AG20443 (cell line): ENCODE measurements at regions not wholly inside any gene's neighbourhood (a gene's known extent, or its start where the extent isn't known, plus 50 kb on each side); places are given as distances from the start of the nearest gene placed in this dataset.

Source experiments
- DNase-seq: peaks from one replicate; pipeline ENCODE4 v3.0.0; 2012; ENCODE audit warnings: low spot score, mixed read lengths

DNA sequence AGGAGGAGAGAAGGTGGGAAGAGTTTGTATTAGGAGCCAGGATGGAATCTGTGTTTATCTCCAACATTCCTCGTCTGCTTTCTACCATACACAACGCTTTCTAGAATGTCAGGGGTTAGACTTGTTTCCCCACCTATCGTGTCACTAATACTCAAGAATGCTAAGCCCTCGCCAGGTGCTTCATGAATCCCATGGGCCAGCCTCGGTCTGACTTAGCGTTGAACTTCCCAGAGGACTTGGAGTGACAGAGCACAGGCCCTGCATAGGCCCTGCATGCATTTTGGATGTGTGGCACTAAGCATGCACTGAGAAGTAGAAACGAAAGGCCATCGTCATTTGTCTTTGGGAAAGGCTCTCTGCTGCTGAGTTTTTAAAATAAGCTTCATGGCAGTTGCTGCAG lies 328.7 kb downstream of the NSG2 start:
- DNase-seq = no peak

DNA sequence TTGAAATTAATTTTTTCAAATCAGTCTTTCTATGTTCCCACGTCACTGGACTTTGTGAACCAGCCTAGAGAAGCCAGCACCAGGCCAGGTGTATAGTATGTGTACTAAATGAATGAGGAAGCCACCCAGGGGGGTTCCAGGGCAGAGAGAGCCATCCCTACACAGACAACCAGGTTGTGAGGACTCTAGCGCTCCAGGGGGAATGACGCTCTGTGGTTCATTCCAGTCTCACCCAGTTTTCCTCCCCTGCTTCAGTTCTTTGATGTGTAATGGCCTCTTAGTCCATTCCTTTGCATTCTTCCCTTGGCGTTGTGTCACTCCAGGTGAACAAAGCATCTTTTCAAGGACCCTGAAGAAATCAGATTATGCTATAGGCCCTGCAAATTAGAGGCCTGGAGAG lies 330.6 kb downstream of the NSG2 start:
- DNase-seq = no peak

DNA sequence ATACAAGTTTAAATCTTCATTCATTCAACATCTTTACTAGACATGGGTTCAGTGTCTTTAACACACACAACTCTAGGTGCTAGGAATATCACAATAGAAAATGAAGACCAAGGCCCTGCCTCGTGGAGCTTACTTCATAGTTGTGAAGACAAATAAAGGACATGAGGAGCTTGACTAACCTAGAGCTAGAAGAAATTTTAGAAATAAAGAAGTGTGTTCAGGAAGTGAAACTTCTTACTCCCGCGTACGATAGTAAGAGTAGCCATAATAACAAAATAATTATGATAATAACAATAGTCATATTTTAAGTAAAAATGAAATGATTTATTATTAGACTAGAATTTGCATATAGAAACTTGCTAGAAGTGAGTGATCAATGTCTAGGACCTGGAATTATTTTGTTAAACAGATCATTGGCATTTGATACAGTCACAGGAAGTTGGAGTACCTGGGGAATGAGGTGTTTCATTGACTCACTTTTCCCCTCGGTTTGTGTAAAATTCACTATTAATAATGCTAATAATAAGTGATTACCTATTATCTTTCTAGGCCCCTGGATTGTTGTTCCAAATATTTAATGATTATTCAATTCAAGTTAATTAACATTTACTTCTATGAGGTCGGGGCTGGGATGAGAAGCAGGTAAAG lies 331.3 kb downstream of the NSG2 start:
- no peak for DNase-seq

DNA sequence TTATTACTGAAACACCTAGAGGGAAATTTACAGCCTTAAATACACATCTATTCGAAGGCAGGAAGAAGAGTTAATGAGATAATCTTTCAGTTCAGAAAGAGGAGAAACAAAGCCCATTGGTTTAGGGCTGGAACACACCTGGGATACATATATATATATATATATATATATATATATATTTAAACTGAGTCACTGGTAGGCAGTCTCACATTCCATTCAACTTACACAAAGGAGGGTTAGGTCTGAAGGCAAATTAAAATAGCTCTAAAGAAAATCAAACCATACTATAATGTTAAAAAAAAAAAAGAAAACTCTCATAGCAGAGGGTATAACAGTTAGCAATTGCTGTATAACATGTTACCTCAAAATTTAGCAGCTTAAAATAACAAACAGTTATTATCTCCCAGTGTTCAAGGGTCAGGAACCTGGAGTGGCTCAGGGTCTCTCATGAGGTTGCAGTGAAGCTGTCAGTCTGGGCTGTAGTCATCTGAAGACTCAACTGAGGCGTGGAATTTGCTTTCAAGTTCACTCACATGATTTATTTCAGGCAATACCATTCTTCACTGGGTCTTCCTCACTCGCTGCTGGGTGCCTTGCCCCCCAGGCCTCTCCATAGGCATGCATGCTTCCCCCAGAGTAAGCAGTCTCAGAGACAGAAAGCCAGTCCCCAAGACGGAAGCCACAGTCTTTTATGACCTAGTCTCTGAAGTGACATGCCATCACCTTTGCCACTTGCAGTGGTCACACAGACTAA lies 332.8 kb downstream of the NSG2 start:
- no peak for DNase-seq

DNA sequence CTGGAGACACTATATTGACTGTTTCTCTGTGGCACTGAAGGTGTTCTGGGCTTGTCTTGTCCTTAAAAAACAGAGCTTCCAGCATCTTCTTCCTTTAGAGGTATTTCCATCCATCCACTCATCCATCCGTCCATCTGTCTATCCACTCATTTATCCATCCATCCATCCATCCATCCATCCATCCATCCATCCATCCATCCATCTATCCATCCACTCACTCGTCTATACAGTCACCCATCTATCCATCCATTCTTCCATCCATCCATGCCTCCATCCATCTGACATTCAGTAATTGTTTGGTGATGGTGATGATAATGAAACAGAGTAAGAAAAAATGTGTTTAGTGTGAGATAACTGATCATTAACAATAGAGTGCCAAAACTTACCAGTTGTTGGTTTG lies 334.8 kb downstream of the NSG2 start:
- no peak for DNase-seq

DNA sequence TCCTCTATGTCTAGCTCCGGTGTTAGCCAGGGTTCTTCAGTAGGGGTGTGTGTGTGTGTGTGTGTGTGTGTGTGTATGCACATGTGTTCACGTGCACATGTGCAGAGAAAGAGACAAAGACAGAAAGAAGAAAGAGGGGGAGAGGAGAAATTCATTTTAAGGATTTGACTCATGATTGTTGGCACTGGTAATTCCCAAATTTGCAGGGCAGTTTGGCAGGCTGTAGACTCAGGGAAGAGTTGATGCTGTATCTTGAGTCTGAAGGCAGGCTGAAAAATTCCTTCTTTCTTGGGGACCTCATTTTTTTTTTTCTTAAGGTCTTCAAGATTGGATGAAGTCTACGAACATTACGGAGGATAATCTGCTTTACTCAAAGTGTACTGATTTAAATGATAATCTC lies 335.7 kb downstream of the NSG2 start:
- no peak for DNase-seq

DNA sequence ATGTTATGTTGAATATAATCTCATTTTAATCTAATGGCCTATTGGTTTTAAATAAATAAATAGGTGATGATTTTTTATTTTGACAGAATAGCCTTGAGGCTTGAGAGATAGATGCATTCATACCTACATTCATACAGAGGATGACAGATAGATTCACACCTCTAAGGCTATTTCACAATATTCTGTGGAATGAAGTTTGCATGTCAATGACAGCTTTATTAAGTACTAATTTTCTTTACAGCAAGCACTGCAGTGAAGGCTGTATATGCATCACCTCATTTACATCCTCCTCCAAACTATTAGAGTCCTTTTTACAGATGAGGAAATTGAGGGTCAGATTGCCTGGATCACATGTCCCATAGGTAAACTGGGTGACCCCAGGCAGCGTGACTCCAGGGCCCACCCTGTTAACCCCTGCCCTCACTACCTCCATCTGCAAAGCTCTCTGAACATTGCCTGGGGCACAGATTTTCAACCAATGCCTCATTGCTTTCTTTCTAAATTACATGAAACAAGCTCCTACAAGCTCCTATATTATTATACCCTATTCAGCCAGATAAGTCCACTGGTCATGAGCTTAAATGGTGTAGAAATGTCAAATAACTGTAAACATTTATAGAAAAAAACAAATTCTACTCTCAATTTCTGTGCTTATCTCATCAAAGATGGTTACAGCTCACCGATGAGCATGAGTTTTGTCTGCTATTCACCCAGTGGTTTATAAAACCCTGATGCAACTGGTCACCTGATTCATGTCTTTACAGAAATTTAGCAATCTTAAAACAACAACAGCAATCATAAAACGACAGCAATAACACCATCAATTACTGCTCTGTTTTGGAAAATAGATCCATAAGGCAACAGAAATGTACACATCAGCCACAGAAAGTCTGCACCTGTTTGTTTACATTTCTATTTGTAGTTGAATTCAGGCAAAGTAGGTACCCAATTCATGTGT lies 338.0 kb downstream of the NSG2 start:
- no peak for DNase-seq

DNA sequence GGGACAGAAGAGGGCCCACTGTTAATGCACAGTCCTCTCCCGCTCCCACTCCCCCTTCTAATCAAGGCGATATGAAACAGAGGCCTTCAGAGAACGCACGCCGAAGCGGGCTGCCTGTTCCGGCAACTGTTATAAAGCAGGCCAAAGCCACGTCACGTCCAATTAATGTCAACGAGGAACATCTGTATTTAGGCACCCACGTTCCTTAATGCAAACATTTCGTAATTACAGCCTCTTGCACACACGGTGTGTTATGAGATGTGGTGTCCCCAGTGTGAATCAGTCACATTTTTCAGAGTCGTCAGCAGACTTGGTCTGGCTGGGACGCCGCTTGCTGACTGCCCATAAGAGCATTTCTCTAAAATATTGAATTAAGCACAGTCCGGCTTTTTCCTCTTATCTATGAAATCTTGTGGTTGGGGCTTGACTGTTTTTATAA lies 339.0 kb downstream of the NSG2 start:
- no peak for DNase-seq

DNA sequence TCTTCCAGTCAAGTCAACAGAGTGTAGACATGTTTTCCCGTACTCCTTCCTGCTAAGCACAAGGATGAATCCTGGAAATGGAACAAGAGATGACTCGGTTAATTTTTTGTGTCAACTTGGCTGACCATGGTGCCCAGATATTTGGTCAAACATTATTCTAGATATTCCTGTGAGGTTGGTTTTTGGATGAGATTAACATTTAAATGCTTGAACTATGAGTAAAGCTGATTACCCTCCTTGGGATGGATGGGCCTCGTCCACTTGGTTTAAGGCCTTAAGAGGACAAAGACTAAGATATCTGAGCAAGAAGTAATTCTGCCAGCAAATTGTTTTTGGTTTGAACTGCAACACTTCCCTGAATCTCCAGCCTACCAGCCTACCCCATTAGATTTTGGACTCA lies 338.1 kb upstream of the MSX2 start:
- no peak for DNase-seq

DNA sequence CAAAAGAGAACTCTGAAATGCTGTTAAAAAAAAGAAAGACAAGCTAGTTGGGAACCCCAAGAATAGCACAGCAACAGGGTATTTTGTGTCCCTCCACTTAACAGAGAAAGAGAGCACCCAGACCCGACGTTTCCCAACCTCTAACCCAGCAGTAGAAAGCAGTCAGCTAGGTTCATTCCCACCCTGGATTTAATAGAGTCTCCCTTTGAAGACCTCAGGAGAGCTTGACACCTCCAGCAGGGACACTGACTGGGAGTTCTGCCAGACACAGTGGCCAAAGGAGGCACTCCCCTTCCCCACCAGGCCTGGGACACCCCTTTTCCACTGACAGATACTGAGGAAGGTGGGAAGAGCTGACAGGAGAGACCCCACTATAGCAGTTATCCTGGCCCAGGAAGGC lies 337.5 kb upstream of the MSX2 start:
- DNase-seq = no peak

DNA sequence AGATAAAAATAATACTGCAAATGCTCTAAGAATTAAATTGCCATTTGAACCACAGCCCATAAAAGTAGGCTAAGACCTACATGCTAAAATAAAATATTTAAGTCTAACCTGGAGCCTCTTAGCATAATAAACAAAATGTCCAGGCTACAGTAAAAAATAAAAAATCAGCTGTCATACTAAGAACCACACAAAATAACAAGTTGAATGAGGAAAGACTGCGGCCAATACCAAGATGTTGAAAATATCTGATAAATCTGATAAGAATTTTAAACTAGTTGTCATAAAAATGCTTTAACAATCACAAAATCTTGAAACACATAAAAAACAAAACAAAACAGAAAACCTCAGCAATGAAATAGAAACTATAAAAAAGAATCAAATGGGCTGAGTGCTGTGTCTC lies 336.9 kb upstream of the MSX2 start:
- DNase-seq = no peak

DNA sequence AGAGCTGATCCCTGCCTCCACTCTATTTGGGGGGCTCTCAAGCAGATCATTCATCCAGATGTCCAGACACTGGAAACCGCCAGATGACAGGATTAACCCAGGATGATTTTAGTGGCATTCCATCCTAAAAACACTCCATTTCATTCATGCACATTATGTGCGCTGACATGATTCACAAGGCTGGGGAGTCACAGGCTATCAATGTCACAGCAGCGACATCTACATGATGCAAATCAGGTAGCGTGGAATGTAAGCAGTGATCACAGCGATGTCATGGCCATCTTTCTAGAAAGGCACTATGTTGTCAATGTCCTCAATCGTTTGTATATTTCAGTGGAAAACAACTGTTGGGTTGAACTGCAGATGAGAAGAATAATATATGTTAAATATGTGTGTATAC lies 331.5 kb upstream of the MSX2 start:
- no peak for DNase-seq

DNA sequence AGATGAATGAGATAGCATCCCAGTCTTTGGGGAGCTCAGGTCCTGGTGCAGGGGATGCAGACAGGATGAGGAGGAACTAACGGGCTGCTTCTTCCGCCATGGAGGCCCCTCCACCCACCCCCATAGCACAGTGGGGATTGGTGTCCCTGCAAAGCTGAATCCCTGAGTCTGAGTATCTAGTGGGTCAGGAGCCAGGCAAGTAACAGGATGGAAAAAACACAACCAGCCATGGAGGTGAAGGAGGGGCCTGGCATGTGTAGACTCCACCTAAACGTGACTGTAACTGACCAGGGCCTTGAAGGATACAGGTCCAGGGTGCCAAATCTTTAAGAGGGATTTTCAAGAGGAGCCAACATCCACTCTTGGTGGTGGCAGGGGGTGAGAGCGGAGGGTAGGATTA lies 327.8 kb upstream of the MSX2 start:
- DNase-seq = no peak

DNA sequence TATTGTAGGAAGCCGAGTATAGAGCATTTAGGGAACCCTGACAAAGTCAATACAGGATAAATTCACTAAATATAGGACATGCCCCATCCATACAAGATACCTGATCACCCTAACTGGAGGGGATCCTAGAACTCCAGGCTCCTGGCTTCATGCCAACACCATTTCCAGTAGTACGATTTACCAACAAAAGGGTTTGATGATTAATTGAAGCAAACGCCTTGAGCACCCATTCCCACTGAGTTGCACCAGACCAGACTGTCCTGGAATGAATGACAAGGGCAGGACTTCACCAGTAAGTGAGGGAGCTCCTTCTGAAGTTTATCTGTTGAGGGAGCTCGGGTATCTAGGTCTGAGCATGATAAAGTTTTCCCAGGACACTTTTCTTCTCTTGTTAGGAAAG lies 327.2 kb upstream of the MSX2 start:
- no peak for DNase-seq

DNA sequence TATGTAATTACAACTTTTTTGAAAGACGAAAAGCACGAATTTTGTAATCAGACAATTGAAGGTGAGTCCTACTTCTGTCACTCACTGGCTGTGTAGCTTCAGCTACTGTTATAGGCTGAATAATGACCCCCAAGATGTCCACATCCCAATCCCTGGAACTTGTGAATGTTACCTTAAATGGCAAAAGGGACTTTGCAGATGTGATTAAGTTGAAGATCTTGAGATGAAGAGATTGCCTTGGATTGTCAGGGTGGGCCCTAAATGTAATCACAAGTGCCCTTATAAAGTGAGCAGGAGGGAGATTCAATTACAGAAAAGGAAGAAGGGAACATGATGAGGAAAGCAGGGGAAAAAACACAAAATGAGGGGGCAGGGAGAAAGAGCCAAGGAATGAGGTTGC lies 326.2 kb upstream of the MSX2 start:
- no peak for DNase-seq

DNA sequence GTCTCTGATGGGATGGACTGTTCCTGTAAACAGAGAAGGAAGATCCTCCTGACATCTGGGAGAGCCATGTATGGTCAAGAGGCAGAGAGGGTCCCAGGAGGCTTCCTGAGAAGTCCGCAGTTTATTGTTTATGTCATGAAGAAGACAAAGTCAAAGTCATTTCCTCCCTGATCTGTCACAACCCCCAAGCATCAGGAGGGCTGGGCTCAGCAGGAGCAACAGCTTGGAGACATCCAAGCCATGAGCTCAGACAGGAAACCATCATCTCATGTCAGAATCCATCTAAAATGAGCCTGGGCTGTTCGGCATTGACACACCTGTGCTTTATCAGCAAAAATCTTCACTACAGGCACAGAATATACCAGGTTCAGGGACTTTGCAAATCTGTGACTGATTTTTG lies 325.0 kb upstream of the MSX2 start:
- DNase-seq = no peak

DNA sequence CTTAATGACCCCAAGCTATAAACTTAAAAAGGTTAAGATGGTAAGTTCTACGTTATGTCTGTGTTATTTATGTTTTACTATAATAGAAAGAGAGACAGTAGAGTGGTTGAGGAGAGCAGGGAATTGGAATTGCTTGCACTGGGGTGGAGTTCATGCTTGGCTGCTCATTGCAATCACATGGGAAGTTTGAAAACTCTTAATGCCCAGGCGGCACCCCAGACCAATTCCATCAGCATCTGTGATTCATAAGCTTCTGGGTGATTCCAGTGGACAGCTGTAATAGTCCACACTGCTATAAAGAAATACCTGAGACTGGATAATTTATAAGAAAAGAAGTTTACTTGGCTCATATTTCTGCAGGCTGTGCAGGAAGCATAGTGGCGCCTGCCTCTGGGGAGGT lies 323.9 kb upstream of the MSX2 start:
- no peak for DNase-seq

DNA sequence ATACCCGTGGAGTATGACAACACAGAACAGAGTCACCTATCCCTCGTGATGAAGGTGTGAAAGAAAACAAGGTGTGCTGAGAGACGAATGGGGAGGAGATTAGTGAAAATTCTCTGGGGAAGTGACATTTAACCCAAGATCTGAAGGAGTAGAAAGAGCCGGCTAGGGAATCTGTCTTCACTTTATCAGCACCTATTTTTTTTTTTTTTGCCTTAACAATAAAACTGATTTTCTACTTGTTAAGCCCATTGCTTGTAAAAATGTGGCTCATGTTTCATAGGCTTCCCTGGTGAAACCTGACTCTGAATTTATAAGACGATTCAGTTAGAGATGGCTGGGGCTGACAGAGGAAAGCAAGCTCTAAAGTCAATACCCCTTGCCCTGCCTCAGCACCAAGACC lies 322.6 kb upstream of the MSX2 start:
- DNase-seq = no peak

DNA sequence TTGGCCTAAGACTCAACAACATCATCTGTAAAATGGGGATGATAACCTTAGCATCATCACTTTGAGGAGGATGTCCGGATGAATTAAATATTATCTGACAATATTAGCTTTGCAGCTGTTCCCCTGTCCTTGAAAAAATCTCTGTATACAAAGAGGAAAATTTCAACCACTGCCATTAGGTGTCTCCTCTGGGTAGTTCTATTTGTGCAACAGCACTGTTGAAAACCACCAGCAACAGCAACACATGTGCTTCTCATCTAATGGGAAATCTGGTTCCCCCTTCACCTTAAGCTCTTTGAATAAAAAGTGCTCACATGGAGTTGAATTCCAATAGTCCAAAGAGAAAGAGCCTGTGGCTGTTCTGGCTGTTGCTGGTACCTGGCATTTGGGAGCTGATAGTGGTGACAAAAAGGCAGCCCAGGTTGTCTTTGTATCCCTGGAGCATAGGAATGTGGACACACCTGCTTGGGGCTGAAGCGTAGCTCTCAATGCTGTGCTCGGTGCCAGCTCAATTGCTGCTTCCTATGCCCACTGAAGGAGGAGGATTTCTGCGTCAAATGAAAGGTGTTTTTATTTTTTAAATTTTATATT lies 322.1 kb upstream of the MSX2 start:
- no peak for DNase-seq

DNA sequence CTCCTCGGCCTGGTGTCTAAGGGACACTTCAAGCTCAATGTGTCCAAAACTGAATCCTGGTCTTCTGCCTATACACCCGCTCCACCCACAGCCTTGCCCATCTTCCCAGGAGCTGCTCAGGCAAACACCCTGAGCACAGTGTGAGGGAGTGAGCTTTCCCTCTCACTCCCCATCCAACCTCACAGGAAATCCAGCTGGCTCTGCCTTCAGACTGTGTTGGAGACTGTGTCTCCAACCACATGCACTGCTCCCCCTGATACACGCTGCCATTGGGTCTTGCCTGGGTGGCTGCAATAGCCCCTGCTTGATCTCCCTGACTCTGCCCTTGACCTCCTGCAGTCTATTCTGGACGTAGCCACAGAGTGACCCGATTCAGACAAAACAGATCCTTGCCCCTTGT lies 319.5 kb upstream of the MSX2 start:
- DNase-seq = no peak

DNA sequence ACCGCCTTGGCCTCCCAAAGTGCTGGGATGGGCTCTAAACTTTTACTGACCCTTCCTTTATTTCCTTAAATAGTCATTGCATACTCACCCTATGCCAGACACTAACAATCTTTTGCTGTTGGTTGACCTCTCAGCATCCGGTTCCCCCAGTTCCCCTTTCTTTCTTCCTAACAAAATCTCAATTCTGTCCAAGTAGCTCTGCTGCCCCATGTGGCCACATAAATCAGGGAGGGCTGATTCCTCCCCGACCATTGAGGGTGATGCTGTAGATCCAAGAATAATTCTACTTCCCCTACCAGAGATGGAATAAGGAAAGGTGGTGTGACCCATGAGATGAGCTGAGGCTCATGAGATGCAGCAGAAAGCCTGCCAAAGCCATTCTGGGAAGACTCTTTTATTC lies 315.3 kb upstream of the MSX2 start:
- no peak for DNase-seq

DNA sequence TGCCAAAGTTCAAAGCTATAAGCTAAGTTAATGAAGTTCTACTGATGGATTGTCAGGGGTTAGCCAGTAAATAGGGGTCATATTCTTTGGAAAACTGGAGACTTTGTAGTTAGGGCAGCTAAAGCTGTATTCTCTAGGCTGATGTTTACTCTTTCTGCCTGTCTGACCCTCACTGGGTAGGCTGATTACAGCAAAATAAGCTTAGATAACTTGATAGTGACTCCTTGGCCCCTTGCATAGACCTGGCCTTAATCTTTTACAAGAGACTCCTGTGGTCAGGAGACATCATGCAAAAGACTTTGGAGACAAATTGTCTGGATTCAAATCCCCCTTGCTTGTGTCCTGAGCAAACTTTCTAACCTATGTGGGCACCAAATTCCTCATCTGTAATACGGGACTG lies 314.4 kb upstream of the MSX2 start:
- no peak for DNase-seq
